ENCODE measurements at regions not wholly inside any gene's neighbourhood (a gene's known extent, or its start where the extent isn't known, plus 50 kb on each side); places are given as distances from the start of the nearest gene placed in this dataset.

- no peak for DNase-seq
Measured at GRCh38 chr1:147463022-147463421, 78.3 kb upstream of the BCL9 start.

DNA sequence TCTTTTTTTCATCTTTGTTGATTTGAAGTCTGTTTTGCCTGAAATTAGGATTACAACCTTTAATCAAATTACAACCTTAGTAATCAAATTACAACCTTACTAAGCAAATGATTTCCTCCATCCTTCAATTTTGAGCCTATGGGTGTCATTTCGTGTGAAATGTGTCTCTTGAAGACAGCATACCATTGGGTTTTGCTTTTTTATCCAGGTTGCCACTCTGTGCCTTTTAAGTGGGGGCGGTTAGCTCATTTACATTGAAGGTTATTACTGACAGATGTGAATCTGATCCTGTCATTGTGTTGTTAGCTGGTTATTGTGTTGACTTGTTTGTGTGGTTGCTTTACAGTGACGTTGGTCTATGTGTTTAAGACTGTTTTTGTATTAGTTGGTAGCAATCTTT is 74.8 kb upstream of the BCL9 start:
- no peak for DNase-seq

DNA sequence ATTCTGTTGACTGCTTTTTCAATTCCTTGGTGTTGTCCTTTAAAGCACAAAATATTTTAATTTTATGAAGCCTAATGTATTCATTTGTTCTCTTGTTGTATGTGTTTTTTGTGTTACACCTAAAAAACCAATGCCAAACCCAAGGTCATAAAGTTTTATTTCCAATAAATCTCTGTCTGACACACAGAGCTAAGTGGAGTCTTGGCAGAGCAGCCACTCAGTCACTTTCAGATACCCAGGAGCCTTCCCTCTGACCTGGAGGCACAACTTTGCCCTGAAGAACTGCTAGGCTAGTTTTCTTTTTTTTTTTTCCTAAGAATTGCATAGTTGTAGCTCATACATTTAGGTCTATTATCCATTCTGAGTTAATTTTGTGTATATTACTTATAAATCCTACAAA is 71.2 kb upstream of the BCL9 start:
- no peak for DNase-seq

DNA sequence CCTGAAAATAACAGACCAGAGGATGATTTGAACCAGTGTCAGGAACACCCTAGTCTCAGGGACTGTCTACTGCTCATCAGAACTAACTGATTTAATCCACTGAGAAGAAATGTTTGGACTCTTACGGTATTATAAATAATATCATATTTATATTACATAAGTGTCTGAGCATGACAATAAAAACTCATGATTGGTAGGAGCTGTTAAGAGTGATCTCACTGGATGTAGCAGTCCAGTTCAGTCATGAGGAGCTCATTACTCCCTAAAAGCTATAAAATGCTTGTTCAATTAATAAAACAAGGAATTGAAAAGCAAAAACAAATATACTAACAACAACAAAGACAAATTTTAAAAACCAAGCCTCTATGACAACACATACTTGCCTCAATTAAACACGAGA is 68.8 kb upstream of the BCL9 start:
- DNase-seq = no peak

DNA sequence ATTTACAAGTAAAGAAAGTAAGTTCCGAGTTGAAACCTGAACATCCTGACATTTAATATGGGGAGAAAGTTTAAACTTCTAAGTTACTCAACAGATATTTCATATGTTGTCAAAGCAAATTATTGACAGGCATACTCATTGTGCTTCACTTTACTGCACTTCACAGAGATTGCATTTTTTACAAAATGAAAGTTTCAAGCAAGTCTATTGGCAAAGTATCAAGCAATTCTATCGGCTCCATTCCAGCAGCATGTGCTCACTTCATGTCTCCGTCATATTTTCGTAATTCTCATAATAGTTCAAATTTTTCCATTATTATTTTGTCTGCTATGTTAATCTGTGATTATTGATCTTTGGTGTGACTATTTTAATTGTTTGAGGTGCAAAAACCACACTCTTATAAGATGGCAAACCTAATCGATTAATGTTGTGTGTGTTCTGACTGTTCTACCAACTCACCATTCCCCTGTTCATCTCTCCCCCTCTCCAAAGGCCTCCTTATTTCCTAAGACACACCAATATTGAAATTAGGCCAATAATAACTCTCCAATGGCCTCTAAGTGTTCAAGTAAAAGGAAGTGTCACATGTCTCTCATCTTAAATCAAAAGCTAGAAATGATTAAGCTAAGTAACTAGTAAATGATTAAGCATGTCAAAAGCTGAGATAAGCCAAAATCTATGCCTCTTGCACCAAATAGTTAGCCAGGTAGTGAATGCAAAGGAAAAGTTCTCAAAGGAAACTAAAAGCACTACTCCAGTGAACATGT is 68.2 kb upstream of the BCL9 start:
- no peak for DNase-seq

- no peak for DNase-seq
Measured at GRCh38 chr1:147473733-147474049, 67.6 kb upstream of the BCL9 start.

DNA sequence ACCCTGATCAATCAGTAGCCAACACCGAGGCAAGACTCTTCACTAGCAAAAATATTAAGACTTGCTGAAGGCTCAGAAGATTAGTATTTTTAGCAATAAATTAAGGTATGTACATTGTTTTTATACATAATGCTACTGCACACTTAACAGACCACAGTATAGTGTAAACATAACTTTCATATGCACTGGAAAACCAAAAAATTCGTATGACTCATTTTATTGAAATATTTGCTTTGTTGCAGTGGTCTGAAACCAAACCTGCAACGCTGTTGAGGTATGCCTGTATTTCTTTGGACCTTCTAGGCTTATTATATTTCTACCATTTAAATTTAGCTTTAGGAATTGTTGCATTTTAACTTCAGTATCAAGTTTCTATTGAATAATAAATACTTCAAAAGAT is 65.8 kb upstream of the BCL9 start:
- no peak for DNase-seq

- no peak for DNase-seq
Measured at GRCh38 chr1:147478521-147478920, 62.8 kb upstream of the BCL9 start.

- DNase-seq = no peak
Measured at GRCh38 chr1:147479864-147480564, 61.3 kb upstream of the BCL9 start.

DNA sequence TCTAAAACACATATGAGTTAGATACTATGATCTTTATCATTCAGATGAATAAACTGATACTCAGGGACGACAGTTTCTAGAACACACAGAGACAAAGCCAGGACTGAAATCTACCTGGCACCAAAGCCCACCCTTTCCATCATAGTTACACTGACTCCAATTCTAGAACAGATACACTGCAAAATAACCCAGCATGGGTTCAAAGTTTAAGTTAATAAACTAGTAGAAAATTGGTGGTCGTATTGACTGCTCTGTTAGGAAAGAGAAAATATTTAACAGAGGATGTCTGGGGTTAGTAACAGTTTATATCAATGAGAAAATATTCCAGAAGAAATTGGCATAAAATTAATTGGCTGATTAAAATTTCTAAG is 60.8 kb upstream of the BCL9 start:
- no peak for DNase-seq

GRCh38 chr1:147486876-147487656 is 54.2 kb upstream of the BCL9 start:
- no peak for DNase-seq

DNA sequence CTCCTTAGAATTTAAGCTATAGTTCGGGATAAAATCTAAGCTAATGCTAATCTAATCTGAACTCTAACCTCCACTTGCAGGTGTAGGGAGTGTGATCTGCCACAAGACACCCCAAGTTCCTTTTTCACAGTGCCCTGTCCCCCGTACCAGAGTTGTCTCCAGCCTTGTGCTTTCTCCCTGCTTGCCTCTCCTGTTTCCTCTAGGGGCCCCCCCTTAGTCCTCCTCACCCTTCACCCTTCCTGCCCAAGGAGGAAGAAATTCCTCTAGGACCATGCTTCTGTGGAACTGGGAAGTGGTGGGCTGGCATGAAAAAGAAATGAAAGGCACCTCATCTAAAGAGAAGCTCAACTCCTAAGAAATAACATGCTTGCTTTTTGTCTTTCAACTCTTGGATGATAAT is 50.2 kb upstream of the BCL9 start:
- no peak for DNase-seq

Data from activated T-cell treated with anti-CD3 and anti-CD28 coated beads, Interleukin-2, amount 50 U/mL, for 1 hour (primary cell).